ENCODE measurements at regions not wholly inside any gene's neighbourhood (a gene's known extent, or its start where the extent isn't known, plus 50 kb on each side); places are given as distances from the start of the nearest gene placed in this dataset.
"Not testable (repeated sequence)": the region's sequence is repeated elsewhere in the genome, so short reads cannot be mapped to it uniquely, and the experiment has no call there.

DNA sequence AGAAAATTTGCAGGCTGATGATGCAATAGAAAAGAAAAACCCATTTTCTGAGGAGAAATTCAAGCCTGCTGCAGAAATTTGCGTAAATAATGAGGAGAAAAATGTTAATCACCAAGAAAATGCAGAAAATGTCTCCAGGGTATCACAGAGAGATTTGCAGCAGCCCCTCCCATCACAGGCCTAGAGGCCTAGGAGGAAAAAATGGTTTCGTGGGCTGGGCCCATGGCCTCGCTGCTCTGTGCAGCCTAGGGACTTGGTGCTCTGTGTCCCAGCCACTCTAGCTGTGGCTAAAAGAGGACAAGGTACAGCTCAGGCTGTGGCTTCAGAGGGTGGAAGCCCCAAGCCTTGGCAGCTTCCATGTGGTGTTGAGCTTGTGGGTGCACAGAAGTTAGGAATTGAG, 374.8 kb upstream of the BOD1L1 start:
- not testable (repeated sequence) for DNase-seq; H3K4me1 Mint-ChIP-seq; H3K4me3 Mint-ChIP-seq; H3K27me3 Mint-ChIP-seq (ENCODE audit: low read depth in 3 of 3); H3K27ac Mint-ChIP-seq; H3K36me3 Mint-ChIP-seq
- H3K9me3 Mint-ChIP-seq, result peaks cover 7 to 30% (median 16%) of the 10 kb centered on the region in 6 donors

DNA sequence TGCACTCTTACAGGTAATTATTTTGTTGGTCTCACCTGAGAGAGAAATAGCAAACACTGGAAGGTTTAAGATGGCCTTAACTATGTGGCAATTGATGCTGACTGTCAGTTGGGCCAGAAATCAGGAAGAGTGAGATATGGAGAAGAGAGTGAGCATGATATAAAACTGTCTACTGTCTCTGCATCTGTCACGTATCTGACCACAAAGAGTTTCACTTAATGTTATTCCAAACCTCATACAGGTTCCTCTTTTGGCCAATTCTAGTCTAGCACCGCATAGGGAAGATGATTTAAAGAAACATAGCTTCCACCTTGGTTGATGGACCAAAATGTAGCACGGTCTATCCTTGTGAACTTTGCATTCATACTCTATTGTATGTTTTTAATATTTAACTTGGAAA, 381.0 kb upstream of the BOD1L1 start:
- Mint-ChIP-seq H3K36me3 (no peaks in the 10 kb centered on the region), H3K4me1 (no peaks in the 10 kb centered on the region), H3K4me3 (no peak overlapping the region), H3K27ac (no peak overlapping the region), H3K27me3 (ENCODE audit: low read depth in 3 of 3) (no peaks in the 10 kb centered on the region), H3K9me3 (peaks cover 0 to 4% (median 0%) of the 10 kb centered on the region in 6 donors)
- DNase-seq, result no peak

DNA sequence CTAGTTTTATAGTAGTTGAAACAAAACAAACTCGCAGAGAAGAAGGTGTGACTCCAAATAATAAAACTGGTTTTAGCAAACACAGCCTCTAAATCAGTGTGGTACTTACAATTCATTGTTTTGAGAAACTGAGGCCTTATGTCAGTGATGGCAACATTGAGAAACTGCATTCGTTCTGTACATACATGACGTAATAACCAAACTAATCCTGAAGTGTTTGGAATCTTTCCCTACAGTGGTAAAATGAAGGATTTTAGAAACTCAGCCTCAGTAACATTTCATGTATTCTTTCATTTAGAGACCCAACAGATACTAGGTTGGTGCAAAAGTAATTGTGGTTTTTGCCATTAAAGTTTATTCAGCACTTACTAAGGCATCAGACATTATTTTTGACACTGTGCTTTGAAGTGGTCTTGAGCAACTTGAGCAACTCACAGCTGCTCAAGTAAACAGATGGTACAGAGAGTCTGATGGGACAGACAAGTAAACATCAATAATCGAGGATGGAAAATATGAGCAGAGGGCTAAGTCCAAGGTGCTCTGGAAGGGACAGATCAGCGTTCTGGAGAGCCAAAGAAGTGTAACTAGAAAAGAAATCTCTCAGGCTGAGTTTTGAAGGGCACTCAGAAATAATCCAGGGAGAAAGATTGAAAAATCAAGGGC, 390.8 kb upstream of the BOD1L1 start:
- Mint-ChIP-seq H3K9me3 (peaks cover 1 to 28% (median 8%) of the 10 kb centered on the region in 6 donors), H3K27ac (no peak overlapping the region), H3K36me3 (no peaks in the 10 kb centered on the region), H3K27me3 (ENCODE audit: low read depth in 3 of 3) (peaks cover 0 to 2% (median 0%) of the 10 kb centered on the region in 3 donors), H3K4me1 (no peaks in the 10 kb centered on the region), H3K4me3 (no peak overlapping the region)
- no peak for DNase-seq

DNA sequence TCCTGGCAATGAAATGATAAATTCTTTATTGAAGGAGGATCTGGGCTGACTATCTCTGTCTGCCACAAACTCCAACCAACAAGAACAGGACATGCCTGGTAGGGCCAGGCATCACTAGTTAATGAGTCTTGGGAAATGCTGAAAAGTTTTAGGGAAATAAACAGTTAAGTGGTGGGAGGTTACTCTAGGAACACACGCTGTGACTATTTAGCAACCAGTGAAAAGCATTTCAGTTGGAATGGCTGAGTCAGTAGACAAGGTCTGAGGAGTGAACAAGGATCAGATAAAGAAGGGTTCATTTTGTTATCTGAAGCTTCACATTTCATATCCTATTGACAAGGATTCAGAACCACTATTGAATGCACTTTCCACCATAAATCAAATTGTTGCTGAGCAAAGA, 394.9 kb upstream of the BOD1L1 start:
- H3K9me3 Mint-ChIP-seq, result peaks cover 0 to 18% (median 2%) of the 10 kb centered on the region in 6 donors

DNA sequence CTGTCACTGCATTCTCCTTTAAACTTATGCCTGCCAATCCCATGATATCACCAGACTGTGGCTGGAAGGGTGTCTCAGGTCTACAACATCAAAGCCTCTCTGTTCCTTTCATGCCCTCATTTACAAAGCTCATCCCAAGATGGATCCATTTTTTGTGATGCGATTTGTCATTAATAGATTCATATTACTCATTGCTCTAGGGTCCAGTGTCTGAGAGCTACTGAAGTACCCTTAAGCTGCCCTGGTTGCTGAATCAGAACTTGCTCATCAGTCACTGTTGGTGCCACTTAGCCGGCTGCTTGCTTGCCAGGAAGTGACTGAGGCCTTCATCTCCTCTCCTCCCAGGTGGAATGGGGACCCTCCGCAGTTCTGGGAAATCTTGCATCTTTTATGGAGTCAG, 395.5 kb upstream of the BOD1L1 start:
- no peaks in the 10 kb centered on the region for H3K36me3 Mint-ChIP-seq
- H3K9me3 Mint-ChIP-seq, result peaks cover 0 to 18% (median 3%) of the 10 kb centered on the region in 6 donors
- no peak for DNase-seq
- H3K4me3 Mint-ChIP-seq, result no peak overlapping the region
- no peaks in the 10 kb centered on the region for H3K4me1 Mint-ChIP-seq
- no peak overlapping the region for H3K27ac Mint-ChIP-seq
- H3K27me3 Mint-ChIP-seq (ENCODE audit: low read depth in 3 of 3), result peaks cover 0 to 2% (median 0%) of the 10 kb centered on the region in 3 donors

More for the DNA sequence above, 394.9 kb upstream of the BOD1L1 start:
- H3K4me1 Mint-ChIP-seq, result no peaks in the 10 kb centered on the region
- H3K4me3 Mint-ChIP-seq, result no peak overlapping the region
- no peak overlapping the region for H3K27ac Mint-ChIP-seq
- no peak for DNase-seq
- peaks cover 0 to 2% (median 0%) of the 10 kb centered on the region in 3 donors for H3K27me3 Mint-ChIP-seq (ENCODE audit: low read depth in 3 of 3)
- H3K36me3 Mint-ChIP-seq, result no peaks in the 10 kb centered on the region

DNA sequence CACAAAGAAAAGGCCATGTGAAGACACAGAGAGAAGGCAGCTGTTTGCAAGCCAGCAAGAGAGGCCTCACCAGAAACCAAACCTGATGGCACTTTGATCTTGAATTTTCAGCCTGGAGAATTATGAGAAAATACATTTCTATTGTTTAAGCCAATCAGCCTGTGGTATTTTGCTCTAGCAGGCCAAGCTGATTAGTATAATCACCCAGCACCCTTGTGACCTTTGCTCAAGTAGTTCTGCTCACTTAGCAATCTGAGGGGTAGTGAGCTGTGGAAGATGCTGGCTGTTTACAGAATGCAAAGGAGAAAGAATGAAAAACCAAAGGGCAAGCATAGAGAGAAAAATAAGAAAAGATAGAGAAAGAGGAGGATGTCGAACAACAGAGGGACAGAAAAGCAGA, 396.4 kb upstream of the BOD1L1 start:
- H3K36me3 Mint-ChIP-seq, result no peaks in the 10 kb centered on the region
- no peaks in the 10 kb centered on the region for H3K4me1 Mint-ChIP-seq
- peaks cover 0 to 18% (median 5%) of the 10 kb centered on the region in 6 donors for H3K9me3 Mint-ChIP-seq

DNA sequence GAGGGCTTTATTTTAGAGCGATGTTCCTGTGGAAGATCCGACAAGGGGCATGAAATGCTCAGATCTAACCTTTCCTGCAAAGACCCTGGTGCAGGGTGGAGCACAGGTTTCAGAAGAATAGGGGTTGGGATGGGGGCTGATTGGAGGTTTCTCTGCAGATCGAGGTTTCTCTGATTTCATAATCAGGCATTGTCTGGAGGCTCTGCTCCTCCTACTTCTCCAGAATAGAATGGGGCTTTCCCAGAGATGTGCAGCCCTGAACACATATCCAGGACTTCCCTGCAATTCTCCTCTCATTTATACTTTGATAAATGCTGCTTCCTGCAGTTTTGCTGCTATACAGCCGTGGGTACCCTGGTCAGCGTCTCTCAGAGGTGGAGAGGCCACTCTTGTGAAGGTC, 397.6 kb upstream of the BOD1L1 start:
- Mint-ChIP-seq H3K4me3 (no peak overlapping the region), H3K36me3 (no peaks in the 10 kb centered on the region), H3K27ac (no peak overlapping the region), H3K27me3 (ENCODE audit: low read depth in 3 of 3) (peaks cover 0 to 3% (median 2%) of the 10 kb centered on the region in 3 donors), H3K9me3 (peaks cover 0 to 12% (median 2%) of the 10 kb centered on the region in 6 donors), H3K4me1 (no peaks in the 10 kb centered on the region)
- DNase-seq, result no peak

More for the DNA sequence above, 396.4 kb upstream of the BOD1L1 start:
- Mint-ChIP-seq H3K27ac (no peak overlapping the region), H3K27me3 (ENCODE audit: low read depth in 3 of 3) (peaks cover 0 to 2% (median 0%) of the 10 kb centered on the region in 3 donors), H3K4me3 (no peak overlapping the region)
- DNase-seq, result no peak

DNA sequence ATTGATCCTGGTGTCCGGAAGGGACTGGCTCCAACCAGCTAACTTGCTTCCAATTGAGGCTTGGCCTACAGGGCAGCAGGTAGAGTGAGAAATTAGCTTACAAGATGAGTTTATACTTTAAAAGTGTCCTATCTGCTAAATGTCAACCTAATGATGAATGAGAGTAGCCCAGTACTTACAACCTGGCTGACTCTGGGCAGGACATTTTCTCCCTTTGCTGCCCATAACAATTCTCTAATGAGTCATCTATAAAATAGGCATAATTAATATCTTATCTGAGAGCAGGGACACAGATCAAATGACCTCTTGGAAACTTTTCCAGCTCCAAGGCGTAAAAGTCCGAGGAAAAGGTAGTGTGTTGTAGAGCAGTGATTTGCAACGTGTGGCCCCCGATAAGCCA, 398.4 kb upstream of the BOD1L1 start:
- Mint-ChIP-seq H3K4me1 (no peaks in the 10 kb centered on the region), H3K27me3 (ENCODE audit: low read depth in 3 of 3) (peaks cover 0 to 3% (median 2%) of the 10 kb centered on the region in 3 donors), H3K27ac (no peak overlapping the region), H3K9me3 (peaks cover 0 to 11% (median 2%) of the 10 kb centered on the region in 6 donors), H3K36me3 (no peaks in the 10 kb centered on the region), H3K4me3 (no peak overlapping the region)
- no peak for DNase-seq

DNA sequence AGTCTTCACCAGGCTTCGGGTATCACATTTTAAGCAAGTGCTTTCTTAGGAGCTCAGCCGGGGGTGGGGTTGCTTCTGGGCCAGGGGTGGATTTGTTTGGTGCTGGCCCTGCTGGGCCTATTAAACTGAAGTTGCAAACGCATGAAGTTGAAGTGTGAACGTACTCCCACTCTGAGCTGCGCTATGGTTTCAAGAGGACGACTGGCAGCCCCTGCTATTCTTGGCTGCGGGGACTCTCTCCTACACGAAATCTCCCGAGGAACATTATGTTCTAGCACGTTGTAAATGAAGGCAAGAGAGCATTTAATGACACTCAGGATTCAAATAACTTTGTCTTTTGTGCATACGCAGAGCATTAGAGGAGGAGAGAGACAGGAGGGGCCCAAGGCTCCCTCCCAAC, 401.3 kb upstream of the BOD1L1 start:
- H3K9me3 Mint-ChIP-seq, result peaks cover 0 to 7% (median 0%) of the 10 kb centered on the region in 6 donors
- H3K4me3 Mint-ChIP-seq, result no peak overlapping the region
- no peak for DNase-seq
- no peak overlapping the region for H3K27ac Mint-ChIP-seq
- no peaks in the 10 kb centered on the region for H3K36me3 Mint-ChIP-seq
- peaks cover 0 to 3% (median 3%) of the 10 kb centered on the region in 3 donors for H3K27me3 Mint-ChIP-seq (ENCODE audit: low read depth in 3 of 3)
- H3K4me1 Mint-ChIP-seq, result no peaks in the 10 kb centered on the region

DNA sequence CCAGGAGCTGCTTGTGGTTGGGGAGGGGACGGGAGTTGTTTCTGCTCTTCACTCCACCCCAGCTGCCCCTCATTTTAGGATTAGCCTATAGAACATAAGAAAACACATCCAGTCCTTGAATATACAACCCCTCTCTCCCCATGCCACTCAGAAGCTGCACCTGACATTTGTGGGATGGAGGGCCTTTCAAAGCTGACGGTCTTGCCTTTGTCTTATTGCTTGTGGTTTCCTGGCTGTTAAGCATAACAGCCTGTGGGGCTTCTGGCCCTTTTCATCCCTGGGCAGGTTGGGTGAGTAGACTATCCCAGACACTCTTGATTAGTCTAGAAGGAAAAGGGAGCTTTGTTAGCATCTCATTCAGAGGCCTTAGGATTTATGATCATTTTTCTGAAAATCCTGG, 407.6 kb upstream of the BOD1L1 start:
- Mint-ChIP-seq H3K27ac (no peak overlapping the region), H3K4me1 (peaks cover 0 to 9% of the 10 kb centered on the region in 2 donors), H3K36me3 (peaks cover 0 to 3% (median 0%) of the 10 kb centered on the region in 3 donors), H3K27me3 (ENCODE audit: low read depth in 3 of 3) (peaks cover 0 to 1% (median 0%) of the 10 kb centered on the region in 3 donors), H3K4me3 (no peak overlapping the region), H3K9me3 (peaks cover 0 to 5% (median under 1%) of the 10 kb centered on the region in 6 donors)
- DNase-seq, result no peak

DNA sequence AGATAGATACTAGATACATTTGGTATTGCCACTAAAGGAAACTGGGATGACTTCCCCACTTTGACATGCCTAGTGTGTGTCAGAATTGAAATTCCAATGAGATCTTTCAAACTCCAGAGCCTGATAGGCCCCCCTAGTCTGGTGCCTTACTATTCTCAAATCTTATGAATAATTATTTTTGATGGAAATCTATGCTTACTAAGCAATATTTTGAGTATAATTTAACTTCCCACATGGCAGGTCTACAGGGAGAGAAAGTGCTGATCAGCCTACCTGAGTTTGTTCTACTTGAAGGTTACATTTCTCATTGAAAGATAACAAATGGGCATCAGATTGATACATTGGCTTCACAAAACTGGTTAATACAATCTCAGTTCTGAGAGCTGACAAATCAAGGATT, 415.7 kb upstream of the BOD1L1 start:
- no peak for DNase-seq
- Mint-ChIP-seq H3K9me3 (peaks cover 0 to 4% (median 3%) of the 10 kb centered on the region in 6 donors), H3K27me3 (ENCODE audit: low read depth in 3 of 3) (peaks cover 0 to 3% (median 0%) of the 10 kb centered on the region in 3 donors), H3K36me3 (peaks cover 0 to 3% (median 0%) of the 10 kb centered on the region in 3 donors), H3K27ac (no peak overlapping the region), H3K4me1 (no peaks in the 10 kb centered on the region), H3K4me3 (no peak overlapping the region)

DNA sequence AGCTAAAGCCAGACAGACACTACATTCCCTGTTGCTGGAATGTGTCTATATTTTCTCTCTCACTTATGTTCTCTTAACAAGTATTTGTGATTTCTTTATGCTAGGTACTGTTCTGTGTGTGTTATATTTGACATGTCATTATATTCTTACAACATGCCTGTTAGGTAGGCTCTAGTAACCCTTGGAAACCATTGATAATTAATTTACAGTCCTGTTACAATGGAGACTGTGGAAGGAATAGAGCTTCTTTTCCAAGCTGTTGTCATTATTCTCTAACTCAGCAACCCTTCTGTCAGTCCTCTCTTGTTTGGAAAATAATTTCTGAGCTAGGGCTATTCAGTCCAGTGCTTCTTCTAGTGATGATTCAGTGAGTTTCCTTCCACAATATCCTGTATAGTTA, 419.1 kb upstream of the BOD1L1 start:
- no peak overlapping the region for H3K27ac Mint-ChIP-seq
- H3K27me3 Mint-ChIP-seq (ENCODE audit: low read depth in 3 of 3), result no peaks in the 10 kb centered on the region
- no peaks in the 10 kb centered on the region for H3K4me1 Mint-ChIP-seq
- H3K9me3 Mint-ChIP-seq, result peaks cover 0 to 2% (median 0%) of the 10 kb centered on the region in 6 donors
- no peak for DNase-seq
- H3K36me3 Mint-ChIP-seq, result no peaks in the 10 kb centered on the region
- H3K4me3 Mint-ChIP-seq, result no peak overlapping the region

DNA sequence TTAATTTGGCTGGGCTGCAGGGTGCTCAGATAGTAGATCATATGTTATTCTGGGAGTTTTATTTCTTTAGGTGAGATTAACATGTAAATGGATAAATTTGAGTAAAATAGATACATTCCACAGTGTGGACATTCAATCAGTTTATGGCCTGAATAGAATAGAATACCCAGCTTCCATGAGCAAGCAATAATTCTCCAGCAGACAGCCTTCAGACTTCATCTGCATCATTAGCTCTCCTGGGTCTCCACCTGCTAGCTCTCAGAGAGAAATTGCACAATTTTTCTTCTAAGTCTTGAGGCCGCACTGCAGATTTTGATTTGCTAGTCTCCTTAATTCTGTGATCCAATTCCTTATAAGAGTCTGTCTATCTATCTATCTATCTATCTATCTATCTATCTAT, 420.3 kb upstream of the BOD1L1 start:
- DNase-seq, result no peak
- no peak overlapping the region for H3K4me3 Mint-ChIP-seq
- peaks cover 0 to 2% (median 0%) of the 10 kb centered on the region in 6 donors for H3K9me3 Mint-ChIP-seq

DNA sequence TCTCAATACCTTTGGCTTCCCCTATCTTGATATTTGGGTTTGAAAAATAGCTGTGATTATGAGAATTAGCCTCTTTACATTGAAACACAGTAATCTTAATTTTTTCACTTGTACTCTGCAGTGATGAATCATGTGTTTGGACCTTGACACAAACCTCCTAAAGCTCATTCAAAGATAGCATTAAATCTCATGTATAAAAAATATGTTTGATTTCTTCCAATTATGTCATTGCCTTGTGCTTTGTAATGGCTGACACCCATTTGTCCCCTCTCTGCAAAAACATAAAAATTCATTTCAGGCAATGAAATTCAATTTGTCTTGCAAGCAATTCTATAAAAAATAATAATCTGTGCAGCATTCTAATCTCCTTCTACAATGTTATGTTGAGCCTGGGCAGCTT, 422.4 kb upstream of the BOD1L1 start:
- Mint-ChIP-seq H3K36me3 (no peaks in the 10 kb centered on the region), H3K4me3 (no peak overlapping the region), H3K27me3 (ENCODE audit: low read depth in 3 of 3) (peaks cover 0 to 1% (median 0%) of the 10 kb centered on the region in 3 donors), H3K9me3 (peaks cover 0 to 3% (median 0%) of the 10 kb centered on the region in 6 donors), H3K4me1 (no peaks in the 10 kb centered on the region), H3K27ac (no peak overlapping the region)
- DNase-seq, result no peak

More for the DNA sequence above, 420.3 kb upstream of the BOD1L1 start:
- H3K27ac Mint-ChIP-seq, result no peak overlapping the region
- no peaks in the 10 kb centered on the region for H3K4me1 Mint-ChIP-seq
- no peaks in the 10 kb centered on the region for H3K36me3 Mint-ChIP-seq
- no peaks in the 10 kb centered on the region for H3K27me3 Mint-ChIP-seq (ENCODE audit: low read depth in 3 of 3)

DNA sequence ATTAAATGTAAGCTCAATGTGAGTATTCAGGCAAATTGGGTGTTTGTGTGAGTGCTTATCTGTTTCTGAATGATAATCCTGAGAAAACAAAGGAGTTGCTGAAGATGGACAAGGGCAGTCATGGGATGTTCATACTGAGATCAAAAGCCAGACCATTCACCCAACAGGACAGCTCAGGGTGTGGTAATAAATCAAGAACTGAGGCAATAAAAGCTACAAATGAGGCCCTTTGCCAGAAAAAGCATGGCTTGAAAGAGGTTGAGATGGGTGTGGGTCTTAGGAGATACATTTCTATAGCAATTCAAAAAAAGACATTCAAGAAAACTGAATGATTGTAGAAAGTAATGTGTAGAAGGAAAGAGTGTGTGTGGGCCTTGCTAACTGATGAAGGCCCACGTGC, 425.8 kb upstream of the BOD1L1 start:
- DNase-seq, result no peak
- H3K27me3 Mint-ChIP-seq (ENCODE audit: low read depth in 3 of 3), result peaks cover 0 to 1% (median 0%) of the 10 kb centered on the region in 3 donors
- no peaks in the 10 kb centered on the region for H3K36me3 Mint-ChIP-seq
- H3K4me3 Mint-ChIP-seq, result no peak overlapping the region
- no peaks in the 10 kb centered on the region for H3K4me1 Mint-ChIP-seq
- no peak overlapping the region for H3K27ac Mint-ChIP-seq
- peaks cover 0 to 5% (median 1%) of the 10 kb centered on the region in 6 donors for H3K9me3 Mint-ChIP-seq

Data from immature natural killer cell (primary cell).